Mesodermal cell (in vitro differentiated cells): ENCODE measurements at regions not wholly inside any gene's neighbourhood (a gene's known extent, or its start where the extent isn't known, plus 50 kb on each side); places are given as distances from the start of the nearest gene placed in this dataset.

ENCODE experiments used
- H3K27ac ChIP-seq: 2 replicates; pipeline ENCODE4 v1.7.0; 2013; ENCODE audit warnings: mild to moderate bottlenecking, low read depth, low read length, moderate library complexity; ENCODE audit not compliant: severe bottlenecking
- H3K36me3 ChIP-seq: 2 replicates; pipeline ENCODE4 v1.7.1; 2013; ENCODE audit warnings: mild to moderate bottlenecking, low read length, moderate library complexity; ENCODE audit not compliant: control insufficient read depth, insufficient read depth
- H3K4me1 ChIP-seq: one replicate; pipeline ENCODE4 v1.7.1; 2013; ENCODE audit warnings: mild to moderate bottlenecking, low read length; ENCODE audit not compliant: insufficient read depth, control insufficient read depth, poor library complexity, severe bottlenecking
- H3K4me3 ChIP-seq: 2 replicates; pipeline ENCODE4 v1.7.0; 2013; ENCODE audit warnings: low read length, control low read depth, mild to moderate bottlenecking; ENCODE audit not compliant: insufficient read depth, poor library complexity, severe bottlenecking; ENCODE audit errors: extremely low read depth
- H3K9me3 ChIP-seq: 2 replicates; pipeline ENCODE4 v1.7.1; 2013; ENCODE audit warnings: mild to moderate bottlenecking, low read length, moderate library complexity; ENCODE audit not compliant: control insufficient read depth
- WGBS, 2 experiments: methylation state at CpG; one replicate each; pipeline ENCODE4 v1.1.5; 2013; ENCODE audit warnings: missing lambda C conversion rate in 2 of 2; ENCODE audit not compliant: insufficient coverage in 2 of 2; 5-methylcytosine and 5-hydroxymethylcytosine counted together

- Histone ChIP-seq H3K4me3 (no peak overlapping the region), H3K9me3 (peaks cover 3% of the 10 kb centered on the region), H3K36me3 (no peaks in the 10 kb centered on the region), H3K27ac (peak overlapping the region; percentile 29), H3K4me1 (peaks cover 2% of the 10 kb centered on the region)
- WGBS, 2 experiments, result 95 to 96% methylated on average over 28 to 35 of the region's 36 CpGs
Observed at GRCh38 chr14:75333606-75334548, 55.2 kb downstream of the FOS start.

GRCh38 chr14:75334549-75335051, 56.0 kb downstream of the FOS start:
- Histone ChIP-seq H3K9me3 (peaks cover 3% of the 10 kb centered on the region), H3K4me1 (peaks cover 8% of the 10 kb centered on the region), H3K27ac (peak overlapping the region; percentile 29), H3K36me3 (no peaks in the 10 kb centered on the region), H3K4me3 (no peak overlapping the region)
- 89 to 93% methylated on average over 7 to 8 of the region's 10 CpGs for WGBS, 2 experiments

- H3K36me3 ChIP-seq, result no peaks in the 10 kb centered on the region
- H3K4me3 ChIP-seq, result no peak overlapping the region
- H3K9me3 ChIP-seq, result peaks cover 3% of the 10 kb centered on the region
- H3K27ac ChIP-seq, result no peak overlapping the region
- 94 to 98% methylated on average over 5 of the region's 6 CpGs for WGBS, 2 experiments
- H3K4me1 ChIP-seq, result peaks cover 8% of the 10 kb centered on the region
Observed at GRCh38 chr14:75335571-75335970, 56.9 kb downstream of the FOS start.

- peaks cover 3% of the 10 kb centered on the region for H3K9me3 ChIP-seq
- H3K4me1 ChIP-seq, result peaks cover 8% of the 10 kb centered on the region
- no peak overlapping the region for H3K4me3 ChIP-seq
- H3K27ac ChIP-seq, result no peak overlapping the region
- no peaks in the 10 kb centered on the region for H3K36me3 ChIP-seq
Observed at GRCh38 chr14:75338398-75338797, 59.8 kb downstream of the FOS start.

- peaks cover 3% of the 10 kb centered on the region for H3K9me3 ChIP-seq
- 83 to 100% methylated on average over 1 of the region's 4 CpGs for WGBS, 2 experiments
- H3K4me1 ChIP-seq, result peaks cover 8% of the 10 kb centered on the region
- H3K4me3 ChIP-seq, result no peak overlapping the region
- no peak overlapping the region for H3K27ac ChIP-seq
- H3K36me3 ChIP-seq, result no peaks in the 10 kb centered on the region
Observed at GRCh38 chr14:75339059-75339458, 60.4 kb downstream of the FOS start.

- Histone ChIP-seq H3K4me1 (peaks cover 8% of the 10 kb centered on the region), H3K36me3 (no peaks in the 10 kb centered on the region), H3K27ac (no peak overlapping the region), H3K4me3 (no peak overlapping the region), H3K9me3 (peaks cover 3% of the 10 kb centered on the region)
- WGBS, 2 experiments, result 81 to 90% methylated on average over 5 to 6 of the region's 8 CpGs
Observed at GRCh38 chr14:75340921-75341320, 62.3 kb downstream of the FOS start.

- H3K27ac ChIP-seq, result no peak overlapping the region
- peaks cover 3% of the 10 kb centered on the region for H3K9me3 ChIP-seq
- no peaks in the 10 kb centered on the region for H3K36me3 ChIP-seq
- H3K4me3 ChIP-seq, result no peak overlapping the region
- peaks cover 8% of the 10 kb centered on the region for H3K4me1 ChIP-seq
Observed at GRCh38 chr14:75341620-75342019, 63.0 kb downstream of the FOS start.

- no peaks in the 10 kb centered on the region for H3K36me3 ChIP-seq
Observed at GRCh38 chr14:75342762-75343599, 64.4 kb downstream of the FOS start.

GRCh38 chr14:75343911-75344310, 65.3 kb downstream of the FOS start:
- Histone ChIP-seq H3K4me1 (peaks cover 5% of the 10 kb centered on the region), H3K27ac (no peak overlapping the region), H3K36me3 (no peaks in the 10 kb centered on the region), H3K4me3 (no peak overlapping the region), H3K9me3 (no peaks in the 10 kb centered on the region)
- WGBS, 2 experiments, result 100% methylated on average over 1 to 2 of the region's 2 CpGs

More at GRCh38 chr14:75342762-75343599, 64.4 kb downstream of the FOS start:
- WGBS, 2 experiments, result 83 to 94% methylated on average over 1 to 4 of the region's 4 CpGs
- Histone ChIP-seq H3K27ac (no peak overlapping the region), H3K4me1 (peaks cover 8% of the 10 kb centered on the region), H3K9me3 (peaks cover 2% of the 10 kb centered on the region), H3K4me3 (no peak overlapping the region)

- H3K9me3 ChIP-seq, result no peaks in the 10 kb centered on the region
- H3K36me3 ChIP-seq, result no peaks in the 10 kb centered on the region
- H3K4me3 ChIP-seq, result no peak overlapping the region
- no peak overlapping the region for H3K27ac ChIP-seq
- peaks cover under 1% of the 10 kb centered on the region for H3K4me1 ChIP-seq
- WGBS, 2 experiments, result 100% methylated on average over 1 of the region's 2 CpGs; no CpG with 5 or more reads in 1 of the 2 experiments
Observed at GRCh38 chr14:75344411-75344810, 65.8 kb downstream of the FOS start.
